K562 (cell line): ENCODE measurements at regions not wholly inside any gene's neighbourhood (a gene's known extent, or its start where the extent isn't known, plus 50 kb on each side); places are given as distances from the start of the nearest gene placed in this dataset.

Experiments
- CBX5 ChIP-seq: IDR thresholded peaks from 2 replicates; pipeline ENCODE4 v1.6.1; 2014; ENCODE audit warnings: low read depth, borderline replicate concordance
- CTBP1 ChIP-seq: fragments of 450-650 bp; IDR thresholded peaks from 2 replicates; pipeline ENCODE4 v1.6.1; 2016; ENCODE audit warnings: borderline replicate concordance
- E2F3 ChIP-seq: fragments of 250-450 bp; sonication (Bioruptor Pico); IDR thresholded peaks from 2 replicates; pipeline ENCODE4 v1.4.0; 2020; ENCODE audit warnings: mild to moderate bottlenecking
- JUND ChIP-seq, 2 experiments: IDR thresholded peaks; 2 replicates in 1 of 2; 3 replicates in 1 of 2; pipeline ENCODE4 v1.6.1; 2011; ENCODE audit warnings: borderline replicate concordance in 2 of 2, low read depth in 2 of 2, low read length in 2 of 2, improper control_type of control experiment in 1 of 2, missing biosample characterization in 1 of 2, missing genetic modification characterization in 1 of 2, missing genetic modification reagents in 1 of 2
- L3MBTL2 ChIP-seq: fragments of 450-650 bp; IDR thresholded peaks from 2 replicates; pipeline ENCODE4 v1.6.1; 2016; ENCODE audit warnings: mild to moderate bottlenecking, moderate library complexity
- MNT ChIP-seq, 2 experiments: fragments of 450-650 bp; conservative IDR thresholded peaks; 2 replicates each; pipeline ENCODE4 v1.6.1; 2017; ENCODE audit warnings: mild to moderate bottlenecking in 2 of 2, moderate library complexity in 2 of 2
- NELFE ChIP-seq: IDR thresholded peaks from 2 replicates; pipeline ENCODE4 v1.6.1; 2011; ENCODE audit warnings: mild to moderate bottlenecking; ENCODE audit not compliant: insufficient read depth, insufficient read length
- NKRF ChIP-seq: fragments of 450-650 bp; IDR thresholded peaks from 2 replicates; pipeline ENCODE4 v1.6.1; 2016; ENCODE audit warnings: borderline replicate concordance
- PHF8 ChIP-seq: fragments of 200-600 bp; sonication (generic); IDR thresholded peaks from 2 replicates; pipeline ENCODE4 v1.6.1; 2012; ENCODE audit warnings: mixed run types, mild to moderate bottlenecking, inconsistent platforms, low read length, moderate library complexity, borderline replicate concordance
- RFX7 ChIP-seq: fragments of 250-450 bp; sonication (Bioruptor Pico); IDR thresholded peaks from 2 replicates; pipeline ENCODE4 v1.5.1; 2021; ENCODE audit warnings: mild to moderate bottlenecking
- RREB1 ChIP-seq: fragments of 250-450 bp; sonication (Bioruptor Pico); IDR thresholded peaks from 2 replicates; pipeline ENCODE4 v1.4.0; 2020
- SMARCB1 ChIP-seq: IDR thresholded peaks from 2 replicates; pipeline ENCODE4 v1.6.1; 2011; ENCODE audit warnings: improper control_type of control experiment, low read depth; ENCODE audit not compliant: insufficient read length
- SPI1 ChIP-seq: IDR thresholded peaks from 2 replicates; pipeline ENCODE4 v1.6.1; 2011; ENCODE audit warnings: low read depth, low read length, control low read depth, borderline replicate concordance
- XRCC5 ChIP-seq: fragments of 200-400 bp; formaldehyde crosslinking; IDR thresholded peaks from 2 replicates; pipeline ENCODE4 v1.6.1; 2017; ENCODE audit warnings: low read depth, mild to moderate bottlenecking, low read length
- ZNF436 ChIP-seq: fragments of 250-450, 450-650 bp; sonication (Bioruptor Pico); formaldehyde crosslinking; IDR thresholded peaks from 2 replicates; pipeline ENCODE4 v1.7.0; 2020; ENCODE audit warnings: mild to moderate bottlenecking
- ZNF740 ChIP-seq, 3 experiments: fragments of 200-800 bp in 1 of 3; sonication (Bioruptor generic) in 1 of 3; sonication (generic) in 1 of 3; formaldehyde crosslinking in 1 of 3; IDR thresholded peaks; 2 replicates each; pipeline versions ENCODE4 v1.6.1 to v1.8.0; 2016 to 2022; ENCODE audit warnings: mild to moderate bottlenecking in 2 of 3, missing compliant biosample characterization in 2 of 3, missing genetic modification characterization in 2 of 3, missing genetic modification reagents in 1 of 3
- ZNF778 ChIP-seq: fragments of 450-650 bp; formaldehyde crosslinking; IDR thresholded peaks from 2 replicates; pipeline ENCODE4 v1.4.0; 2020; ENCODE audit warnings: mild to moderate bottlenecking, moderate library complexity

- TF ChIP-seq ZNF740 (CRISPR knock-in tag; IDR thresholded peaks at IDR 0.05) (no peak), ZNF740 (tag; IDR thresholded peaks at IDR 0.05) (no peak), JUND (IDR thresholded peaks at IDR 0.05; ENCODE audit: borderline replicate concordance, low read depth, low read length) (peak; percentile 99), JUND (tag; IDR thresholded peaks at IDR 0.05; ENCODE audit: borderline replicate concordance, low read depth, low read length) (peak; percentile 100), SMARCB1 (no peak), ZNF778 (CRISPR knock-in tag) (no peak), CTBP1 (peak; percentile 80), NKRF (no peak), RFX7 (no peak), NELFE (no peak), E2F3 (CRISPR knock-in tag) (no peak), MNT (conservative IDR thresholded peaks at IDR 0.05) (0 out of 4 replicates have a peak, but pooled peaks of 1 of the 2 experiments have one; percentile 25), SPI1 (no peak), XRCC5 (no peak), RREB1 (no peak), ZNF436 (no peak), L3MBTL2 (peak; percentile 90), CBX5 (no peak), PHF8 (no peak)
These were observed 190.2 kb upstream of the CNOT2 start (continued) for GRCh38 chr12:70052931-70053497.
